ENCODE measurements at regions not wholly inside any gene's neighbourhood (a gene's known extent, or its start where the extent isn't known, plus 50 kb on each side); places are given as distances from the start of the nearest gene placed in this dataset.

- H3K4me3 ChIP-seq (ENCODE audit: severe bottlenecking), result no peak overlapping the region
Observed at GRCh38 chr20:21027569-21027968, 78.6 kb downstream of the LINC00237 start.

GRCh38 chr20:21026951-21027350 lies 79.2 kb downstream of the LINC00237 start:
- H3K4me1 ChIP-seq (ENCODE audit: insufficient read depth, poor library complexity, severe bottlenecking), result no peaks in the 10 kb centered on the region
- H3K27me3 ChIP-seq (ENCODE audit: insufficient read depth, poor library complexity, severe bottlenecking), result peaks cover 4% of the 10 kb centered on the region
- no peaks in the 10 kb centered on the region for H3K36me3 ChIP-seq (ENCODE audit: low read depth)
- H3K9me3 ChIP-seq (ENCODE audit: severe bottlenecking), result no peaks in the 10 kb centered on the region
- H3K27ac ChIP-seq (ENCODE audit: poor library complexity, severe bottlenecking), result no peak overlapping the region
- ATAC-seq (ENCODE audit: low read depth), result no peak
- H3K4me3 ChIP-seq (ENCODE audit: severe bottlenecking), result no peak overlapping the region
- no peak for TF ChIP-seq CTCF (IDR thresholded peaks at IDR 0.05; ENCODE audit: poor library complexity, severe bottlenecking)
- DNase-seq (ENCODE audit: low spot score), result no peak

More at GRCh38 chr20:21027569-21027968, 78.6 kb downstream of the LINC00237 start:
- TF ChIP-seq CTCF (IDR thresholded peaks at IDR 0.05; ENCODE audit: poor library complexity, severe bottlenecking), result peak; percentile 9
- peak; percentile 50; the same call in 1 of the 3 replicates for ATAC-seq (ENCODE audit: low read depth)
- no peak for DNase-seq (ENCODE audit: low spot score)
- Histone ChIP-seq H3K27me3 (ENCODE audit: insufficient read depth, poor library complexity, severe bottlenecking) (peaks cover 4% of the 10 kb centered on the region), H3K9me3 (ENCODE audit: severe bottlenecking) (no peaks in the 10 kb centered on the region), H3K27ac (ENCODE audit: poor library complexity, severe bottlenecking) (no peak overlapping the region), H3K4me1 (ENCODE audit: insufficient read depth, poor library complexity, severe bottlenecking) (no peaks in the 10 kb centered on the region), H3K36me3 (ENCODE audit: low read depth) (no peaks in the 10 kb centered on the region)

GRCh38 chr20:21024420-21024819 lies 81.7 kb downstream of the LINC00237 start:
- Histone ChIP-seq H3K4me1 (ENCODE audit: insufficient read depth, poor library complexity, severe bottlenecking) (no peaks in the 10 kb centered on the region), H3K27ac (ENCODE audit: poor library complexity, severe bottlenecking) (no peak overlapping the region), H3K36me3 (ENCODE audit: low read depth) (no peaks in the 10 kb centered on the region), H3K27me3 (ENCODE audit: insufficient read depth, poor library complexity, severe bottlenecking) (peaks cover 19% of the 10 kb centered on the region), H3K9me3 (ENCODE audit: severe bottlenecking) (no peaks in the 10 kb centered on the region), H3K4me3 (ENCODE audit: severe bottlenecking) (no peak overlapping the region)
- no peak for ATAC-seq (ENCODE audit: low read depth)
- DNase-seq (ENCODE audit: low spot score), result no peak
- no peak for TF ChIP-seq CTCF (IDR thresholded peaks at IDR 0.05; ENCODE audit: poor library complexity, severe bottlenecking)

- peaks cover 31% of the 10 kb centered on the region for H3K27me3 ChIP-seq (ENCODE audit: insufficient read depth, poor library complexity, severe bottlenecking)
- no peak for TF ChIP-seq CTCF (IDR thresholded peaks at IDR 0.05; ENCODE audit: poor library complexity, severe bottlenecking)
- no peaks in the 10 kb centered on the region for H3K4me1 ChIP-seq (ENCODE audit: insufficient read depth, poor library complexity, severe bottlenecking)
- H3K27ac ChIP-seq (ENCODE audit: poor library complexity, severe bottlenecking), result no peak overlapping the region
- no peak overlapping the region for H3K4me3 ChIP-seq (ENCODE audit: severe bottlenecking)
- H3K9me3 ChIP-seq (ENCODE audit: severe bottlenecking), result no peaks in the 10 kb centered on the region
- DNase-seq (ENCODE audit: low spot score) (no peak), ATAC-seq (ENCODE audit: low read depth) (no peak)
- no peaks in the 10 kb centered on the region for H3K36me3 ChIP-seq (ENCODE audit: low read depth)
Observed at GRCh38 chr20:21022925-21023324, 83.2 kb downstream of the LINC00237 start.

GRCh38 chr20:21021472-21021790 lies 84.7 kb downstream of the LINC00237 start:
- H3K27me3 ChIP-seq (ENCODE audit: insufficient read depth, poor library complexity, severe bottlenecking), result peaks cover 31% of the 10 kb centered on the region
- no peaks in the 10 kb centered on the region for H3K4me1 ChIP-seq (ENCODE audit: insufficient read depth, poor library complexity, severe bottlenecking)
- H3K27ac ChIP-seq (ENCODE audit: poor library complexity, severe bottlenecking), result no peak overlapping the region
- no peak for TF ChIP-seq CTCF (IDR thresholded peaks at IDR 0.05; ENCODE audit: poor library complexity, severe bottlenecking)
- ATAC-seq (ENCODE audit: low read depth) (no peak), DNase-seq (ENCODE audit: low spot score) (no peak)
- no peaks in the 10 kb centered on the region for H3K36me3 ChIP-seq (ENCODE audit: low read depth)
- H3K4me3 ChIP-seq (ENCODE audit: severe bottlenecking), result no peak overlapping the region
- H3K9me3 ChIP-seq (ENCODE audit: severe bottlenecking), result no peaks in the 10 kb centered on the region
